ENCODE measurements at regions not wholly inside any gene's neighbourhood (a gene's known extent, or its start where the extent isn't known, plus 50 kb on each side); places are given as distances from the start of the nearest gene placed in this dataset.
"Not testable (repeated sequence)": the region's sequence is repeated elsewhere in the genome, so short reads cannot be mapped to it uniquely, and the experiment has no call there.

GRCh38 chr4:28075401-28075956 is 1214.8 kb downstream of the STIM2 start:
- no peaks in the 10 kb centered on the region for H3K9me3 ChIP-seq
- H3K27me3 ChIP-seq = no peaks in the 10 kb centered on the region
- no peak overlapping the region for H3K4me3 ChIP-seq
- no peaks in the 10 kb centered on the region for H3K36me3 ChIP-seq
- TF ChIP-seq, protein P1, sequence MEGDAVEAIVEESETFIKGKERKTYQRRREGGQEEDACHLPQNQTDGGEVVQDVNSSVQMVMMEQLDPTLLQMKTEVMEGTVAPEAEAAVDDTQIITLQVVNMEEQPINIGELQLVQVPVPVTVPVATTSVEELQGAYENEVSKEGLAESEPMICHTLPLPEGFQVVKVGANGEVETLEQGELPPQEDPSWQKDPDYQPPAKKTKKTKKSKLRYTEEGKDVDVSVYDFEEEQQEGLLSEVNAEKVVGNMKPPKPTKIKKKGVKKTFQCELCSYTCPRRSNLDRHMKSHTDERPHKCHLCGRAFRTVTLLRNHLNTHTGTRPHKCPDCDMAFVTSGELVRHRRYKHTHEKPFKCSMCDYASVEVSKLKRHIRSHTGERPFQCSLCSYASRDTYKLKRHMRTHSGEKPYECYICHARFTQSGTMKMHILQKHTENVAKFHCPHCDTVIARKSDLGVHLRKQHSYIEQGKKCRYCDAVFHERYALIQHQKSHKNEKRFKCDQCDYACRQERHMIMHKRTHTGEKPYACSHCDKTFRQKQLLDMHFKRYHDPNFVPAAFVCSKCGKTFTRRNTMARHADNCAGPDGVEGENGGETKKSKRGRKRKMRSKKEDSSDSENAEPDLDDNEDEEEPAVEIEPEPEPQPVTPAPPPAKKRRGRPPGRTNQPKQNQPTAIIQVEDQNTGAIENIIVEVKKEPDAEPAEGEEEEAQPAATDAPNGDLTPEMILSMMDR (IDR thresholded peaks at IDR 0.05) = no peak
- TF ChIP-seq POLR2A (IDR thresholded peaks at IDR 0.05) = no peak
- no peak for DNase-seq
- no peak overlapping the region for H3K27ac ChIP-seq
- no peaks in the 10 kb centered on the region for H3K4me1 ChIP-seq

DNA sequence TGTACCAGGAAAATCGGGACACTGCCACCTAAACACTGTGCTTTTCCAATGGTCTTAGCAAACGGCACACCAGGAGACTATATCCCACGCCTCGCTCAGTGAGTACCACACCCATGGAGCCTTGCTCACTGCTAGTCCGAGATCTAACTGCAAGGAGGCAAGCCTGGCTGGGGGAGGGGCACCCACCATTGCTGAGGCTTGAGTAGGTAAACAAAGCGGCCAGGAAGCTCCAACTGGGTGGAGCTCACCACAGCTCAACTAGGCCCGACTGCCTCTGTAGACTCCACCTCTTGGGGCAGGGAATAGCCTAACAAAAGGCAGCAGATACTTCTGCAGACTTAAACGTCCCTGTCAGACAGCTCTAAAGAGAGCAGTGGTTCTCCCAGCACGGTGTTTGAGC is 1216.6 kb downstream of the STIM2 start:
- not testable (repeated sequence) for H3K4me1 ChIP-seq, H3K27me3 ChIP-seq, H3K9me3 ChIP-seq, H3K27ac ChIP-seq, H3K36me3 ChIP-seq, H3K4me3 ChIP-seq, DNase-seq

DNA sequence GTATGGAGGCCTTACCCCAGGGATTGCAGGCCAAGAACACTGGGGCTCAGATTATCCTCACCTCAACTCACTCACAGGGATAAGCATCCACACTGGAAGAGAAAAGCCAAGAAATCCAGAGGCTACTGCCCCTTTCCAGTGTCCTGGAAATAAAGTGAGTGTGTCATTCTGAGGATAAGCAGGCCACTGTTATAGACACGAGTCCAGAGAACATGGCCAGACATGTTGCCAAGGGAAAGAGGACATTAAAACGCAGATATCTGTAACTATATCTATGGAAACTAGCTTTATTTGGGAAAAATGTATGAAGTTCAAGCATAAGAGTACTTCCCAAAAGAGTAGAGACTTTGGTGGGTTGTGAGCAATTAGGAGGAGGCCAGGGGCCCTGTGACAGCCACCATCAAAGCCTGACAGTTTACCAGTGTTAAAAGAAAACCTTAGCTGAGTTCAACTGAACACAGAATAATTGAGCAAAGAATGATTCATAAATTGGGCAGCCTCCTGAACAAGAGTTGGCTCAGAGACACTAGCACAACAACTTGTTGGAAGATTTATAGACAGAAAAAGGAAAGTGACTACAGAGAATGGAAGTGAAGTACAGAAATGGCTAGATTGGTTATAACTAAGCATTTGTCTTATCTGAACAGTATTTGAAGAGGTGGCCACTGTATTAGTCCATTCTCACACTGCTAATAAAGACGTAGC is 1222.2 kb downstream of the STIM2 start:
- Histone ChIP-seq H3K9me3 (no peaks in the 10 kb centered on the region), H3K4me3 (no peak overlapping the region), H3K27me3 (no peaks in the 10 kb centered on the region), H3K36me3 (no peaks in the 10 kb centered on the region), H3K4me1 (no peaks in the 10 kb centered on the region), H3K27ac (no peak overlapping the region)
- no peak for TF ChIP-seq POLR2A (IDR thresholded peaks at IDR 0.05)
- TF ChIP-seq, protein P1 (IDR thresholded peaks at IDR 0.05) = no peak
- DNase-seq = no peak

DNA sequence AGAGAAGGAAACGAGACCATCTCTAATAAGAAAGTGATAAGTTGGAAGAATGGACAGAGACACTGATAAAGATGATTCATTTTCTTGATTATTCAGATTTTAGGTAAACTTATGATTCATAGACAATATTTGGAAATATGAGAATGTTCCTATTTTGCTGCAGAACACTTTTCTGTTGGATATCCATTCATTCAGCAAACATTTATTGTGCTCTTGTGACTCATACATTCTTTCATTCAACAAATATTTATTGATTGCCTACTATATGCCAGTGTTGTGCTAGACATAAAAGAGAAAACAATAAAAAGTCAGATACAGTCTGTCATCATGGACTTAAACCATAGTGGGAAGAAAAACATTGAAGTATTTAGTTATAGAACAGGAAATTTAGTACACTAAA is 1232.0 kb downstream of the STIM2 start:
- H3K4me3 ChIP-seq = no peak overlapping the region
- TF ChIP-seq, protein P1 (IDR thresholded peaks at IDR 0.05) = no peak
- no peak for TF ChIP-seq POLR2A (IDR thresholded peaks at IDR 0.05)
- H3K27me3 ChIP-seq = no peaks in the 10 kb centered on the region
- no peaks in the 10 kb centered on the region for H3K4me1 ChIP-seq
- no peaks in the 10 kb centered on the region for H3K9me3 ChIP-seq
- no peak for DNase-seq
- no peaks in the 10 kb centered on the region for H3K36me3 ChIP-seq
- H3K27ac ChIP-seq = no peak overlapping the region

GRCh38 chr4:28093071-28093470 is 1232.4 kb downstream of the STIM2 start:
- no peak for DNase-seq
- H3K9me3 ChIP-seq = no peaks in the 10 kb centered on the region
- H3K27ac ChIP-seq = no peak overlapping the region
- no peaks in the 10 kb centered on the region for H3K27me3 ChIP-seq
- no peaks in the 10 kb centered on the region for H3K36me3 ChIP-seq
- TF ChIP-seq POLR2A (IDR thresholded peaks at IDR 0.05) = no peak
- TF ChIP-seq, protein P1 (IDR thresholded peaks at IDR 0.05) = no peak
- H3K4me3 ChIP-seq = no peak overlapping the region
- H3K4me1 ChIP-seq = no peaks in the 10 kb centered on the region

DNA sequence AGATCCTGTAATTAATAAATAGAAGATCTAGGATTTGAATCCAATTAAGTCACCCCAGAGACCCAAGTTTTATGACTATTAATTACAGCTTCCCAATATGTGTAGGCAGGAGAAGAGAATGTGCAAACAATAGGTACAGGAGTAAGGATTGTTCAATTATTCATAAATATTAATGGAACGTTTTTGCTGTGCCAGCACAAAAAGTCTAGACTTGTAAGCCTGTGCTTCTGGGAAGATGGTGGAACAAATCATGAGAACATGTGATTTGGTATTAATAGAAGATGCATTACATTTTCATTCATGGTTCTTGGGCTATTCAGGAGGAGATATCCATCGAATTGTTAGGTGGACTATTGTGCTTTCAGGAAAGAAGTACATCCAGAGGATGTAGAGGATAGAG is 1240.9 kb downstream of the STIM2 start:
- no peaks in the 10 kb centered on the region for H3K4me1 ChIP-seq
- no peak for TF ChIP-seq POLR2A (IDR thresholded peaks at IDR 0.05)
- TF ChIP-seq, protein P1 (IDR thresholded peaks at IDR 0.05) = no peak
- H3K4me3 ChIP-seq = no peak overlapping the region
- no peaks in the 10 kb centered on the region for H3K27me3 ChIP-seq
- H3K36me3 ChIP-seq = no peaks in the 10 kb centered on the region
- H3K27ac ChIP-seq = no peak overlapping the region
- DNase-seq = no peak
- H3K9me3 ChIP-seq = no peaks in the 10 kb centered on the region
